ENCODE measurements at regions not wholly inside any gene's neighbourhood (a gene's known extent, or its start where the extent isn't known, plus 50 kb on each side); places are given as distances from the start of the nearest gene placed in this dataset.
A peak's percentile ranks its signal among the peaks of the same experiment; 100 is the strongest.
"Not testable (repeated sequence)": the region's sequence is repeated elsewhere in the genome, so short reads cannot be mapped to it uniquely, and the experiment has no call there.

DNA sequence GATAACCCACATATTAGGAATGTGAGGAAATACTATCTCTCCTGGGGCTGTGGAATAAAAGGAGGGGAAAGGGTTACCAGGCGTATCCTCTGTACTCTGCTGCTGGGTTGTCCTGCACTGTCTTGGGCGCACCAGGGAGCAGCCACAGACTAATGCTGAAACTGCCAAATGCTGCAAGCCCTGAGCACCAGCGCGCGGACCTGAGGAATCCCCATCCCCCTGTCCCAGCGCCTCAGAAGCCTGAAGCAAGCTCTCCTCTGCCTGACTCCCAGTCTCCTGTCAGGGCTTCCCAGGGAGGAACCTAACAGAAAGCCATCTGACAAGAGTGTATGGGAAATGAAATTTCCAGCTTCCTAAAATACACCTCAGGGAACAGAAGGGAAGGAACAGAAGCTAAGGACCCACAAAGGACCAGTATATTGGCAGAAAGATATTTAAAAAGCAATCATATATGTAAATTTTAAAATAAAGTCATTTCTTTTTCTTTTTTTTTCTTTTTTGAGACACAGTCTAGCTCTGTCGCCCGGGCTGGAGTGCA lies 158.3 kb upstream of the C2CD4B start:
- no peak overlapping the region for H3K4me3 ChIP-seq (ENCODE audit: low read depth, low read length)
- no peak for DNase-seq (ENCODE audit: low read depth, low spot score)
- POLR2A ChIA-PET = no interaction called here
- CTCF ChIA-PET = interaction anchor here (0.9 to 3.7 kb wide), 3 partner anchors 16 to 771 kb away, joined by 3 to 19 read pairs (median 3); no protein-coding TSS in a partner anchor
- TF ChIP-seq, protein P1, sequence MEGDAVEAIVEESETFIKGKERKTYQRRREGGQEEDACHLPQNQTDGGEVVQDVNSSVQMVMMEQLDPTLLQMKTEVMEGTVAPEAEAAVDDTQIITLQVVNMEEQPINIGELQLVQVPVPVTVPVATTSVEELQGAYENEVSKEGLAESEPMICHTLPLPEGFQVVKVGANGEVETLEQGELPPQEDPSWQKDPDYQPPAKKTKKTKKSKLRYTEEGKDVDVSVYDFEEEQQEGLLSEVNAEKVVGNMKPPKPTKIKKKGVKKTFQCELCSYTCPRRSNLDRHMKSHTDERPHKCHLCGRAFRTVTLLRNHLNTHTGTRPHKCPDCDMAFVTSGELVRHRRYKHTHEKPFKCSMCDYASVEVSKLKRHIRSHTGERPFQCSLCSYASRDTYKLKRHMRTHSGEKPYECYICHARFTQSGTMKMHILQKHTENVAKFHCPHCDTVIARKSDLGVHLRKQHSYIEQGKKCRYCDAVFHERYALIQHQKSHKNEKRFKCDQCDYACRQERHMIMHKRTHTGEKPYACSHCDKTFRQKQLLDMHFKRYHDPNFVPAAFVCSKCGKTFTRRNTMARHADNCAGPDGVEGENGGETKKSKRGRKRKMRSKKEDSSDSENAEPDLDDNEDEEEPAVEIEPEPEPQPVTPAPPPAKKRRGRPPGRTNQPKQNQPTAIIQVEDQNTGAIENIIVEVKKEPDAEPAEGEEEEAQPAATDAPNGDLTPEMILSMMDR (IDR thresholded peaks at IDR 0.05; ENCODE audit: insufficient read depth, low read length, missing control alignments) = no peak

DNA sequence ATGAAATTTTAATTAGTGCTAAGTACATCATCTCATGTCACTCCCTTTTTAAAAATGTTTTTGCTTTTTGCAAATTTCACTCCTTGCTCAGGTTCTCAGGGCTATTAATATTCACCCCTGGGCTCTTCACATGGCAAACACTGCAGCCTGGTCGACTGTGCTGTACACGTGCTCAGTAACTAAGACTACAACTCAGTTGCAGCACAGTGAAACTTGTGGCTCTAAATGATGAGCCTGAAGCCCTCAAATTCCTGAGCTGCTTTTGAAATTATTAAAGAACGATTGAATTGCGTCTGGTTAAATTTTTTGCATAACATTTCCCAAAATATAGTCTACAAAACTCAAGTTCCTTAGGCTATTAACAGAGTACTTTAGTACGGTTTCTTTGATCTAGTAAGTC lies 159.3 kb upstream of the C2CD4B start:
- H3K4me3 ChIP-seq (ENCODE audit: low read depth, low read length) = no peak overlapping the region
- DNase-seq (ENCODE audit: low read depth, low spot score) = peak; percentile 26
- ChIA-PET POLR2A (no interaction called here), CTCF (interaction anchor here (0.9 kb wide), 1 partner anchor 17 kb away, joined by 3 read pairs; no protein-coding TSS in a partner anchor)
- TF ChIP-seq, protein P1 (IDR thresholded peaks at IDR 0.05; ENCODE audit: insufficient read depth, low read length, missing control alignments) = no peak

DNA sequence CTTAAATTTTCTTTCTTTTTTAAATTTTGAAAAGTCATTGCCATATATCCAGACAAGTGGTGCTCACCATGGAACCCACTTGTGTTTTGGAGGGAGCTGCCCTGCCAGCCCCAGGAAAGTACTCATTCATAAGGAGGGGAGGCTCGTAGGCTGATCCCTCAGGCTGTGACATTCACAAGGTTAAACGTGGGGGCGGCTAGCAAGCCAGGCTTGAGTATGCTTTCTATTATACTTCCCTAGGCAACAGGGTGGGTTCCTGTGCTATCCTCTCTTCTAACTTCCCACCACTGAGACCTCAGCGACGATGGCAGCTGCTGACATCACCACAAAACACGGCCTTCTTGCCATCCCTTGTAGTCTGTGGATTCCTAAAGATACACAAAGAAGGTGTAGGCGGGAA lies 160.5 kb upstream of the C2CD4B start:
- DNase-seq (ENCODE audit: low read depth, low spot score) = no peak
- no peak overlapping the region for H3K4me3 ChIP-seq (ENCODE audit: low read depth, low read length)
- CTCF ChIA-PET = interaction anchor here (1.7 kb wide), 1 partner anchor 23 kb away, joined by 5 read pairs; no protein-coding TSS in a partner anchor
- POLR2A ChIA-PET = no interaction called here
- TF ChIP-seq, protein P1 (IDR thresholded peaks at IDR 0.05; ENCODE audit: insufficient read depth, low read length, missing control alignments) = no peak

DNA sequence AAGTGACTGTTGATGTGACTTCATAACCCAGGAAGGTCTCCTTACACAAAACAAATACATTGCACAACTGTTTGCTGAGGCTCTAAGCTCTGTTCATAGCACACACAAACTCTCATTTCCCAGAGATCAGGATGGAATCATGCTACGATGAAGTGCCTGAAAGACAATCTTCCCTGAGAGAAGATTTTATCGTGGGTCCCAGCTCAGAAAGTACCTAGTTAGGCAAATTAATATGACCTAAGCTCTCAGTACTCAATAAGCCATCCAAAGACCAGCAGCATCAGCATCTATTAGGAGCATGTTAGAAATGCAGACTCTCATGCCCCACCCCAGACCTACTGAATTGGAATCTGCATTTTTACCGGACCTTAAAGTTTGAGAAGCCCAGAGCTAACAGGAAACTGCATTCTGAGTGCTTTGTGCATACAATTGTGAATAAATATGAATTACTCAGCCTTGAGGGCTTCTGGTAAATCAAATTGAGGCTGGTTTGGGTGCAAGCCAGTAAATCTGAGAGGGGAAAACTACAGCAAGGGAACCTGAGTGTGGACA lies 161.5 kb upstream of the C2CD4B start:
- no peak for DNase-seq (ENCODE audit: low read depth, low spot score)
- ChIA-PET POLR2A (no interaction called here), CTCF (interaction anchor here (1.7 kb wide), 1 partner anchor 24 kb away, joined by 5 read pairs; no protein-coding TSS in a partner anchor)
- TF ChIP-seq, protein P1 (IDR thresholded peaks at IDR 0.05; ENCODE audit: insufficient read depth, low read length, missing control alignments) = no peak
- no peak overlapping the region for H3K4me3 ChIP-seq (ENCODE audit: low read depth, low read length)

DNA sequence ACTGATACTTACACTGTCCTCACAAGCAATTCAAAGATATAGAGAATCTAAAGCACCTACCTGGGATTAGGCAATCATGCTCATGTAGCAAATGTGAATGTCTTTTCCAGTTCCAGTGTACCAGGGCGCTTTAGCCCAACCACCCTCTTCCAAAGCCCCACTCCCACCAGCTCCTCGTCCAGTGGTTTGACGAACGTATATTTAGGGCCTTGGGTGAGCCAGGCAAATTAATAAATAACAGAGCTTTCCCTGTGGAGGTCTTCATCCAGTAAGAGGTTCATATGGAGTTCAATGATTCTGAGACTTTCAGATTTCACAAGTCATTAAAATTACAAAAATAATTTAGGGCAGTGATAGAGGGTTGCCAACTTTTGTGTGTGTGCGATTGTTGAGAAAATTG lies 162.3 kb upstream of the C2CD4B start:
- ChIA-PET POLR2A (no interaction called here), CTCF (no interaction called here)
- TF ChIP-seq, protein P1 (IDR thresholded peaks at IDR 0.05; ENCODE audit: insufficient read depth, low read length, missing control alignments) = no peak
- no peak overlapping the region for H3K4me3 ChIP-seq (ENCODE audit: low read depth, low read length)
- DNase-seq (ENCODE audit: low read depth, low spot score) = no peak

DNA sequence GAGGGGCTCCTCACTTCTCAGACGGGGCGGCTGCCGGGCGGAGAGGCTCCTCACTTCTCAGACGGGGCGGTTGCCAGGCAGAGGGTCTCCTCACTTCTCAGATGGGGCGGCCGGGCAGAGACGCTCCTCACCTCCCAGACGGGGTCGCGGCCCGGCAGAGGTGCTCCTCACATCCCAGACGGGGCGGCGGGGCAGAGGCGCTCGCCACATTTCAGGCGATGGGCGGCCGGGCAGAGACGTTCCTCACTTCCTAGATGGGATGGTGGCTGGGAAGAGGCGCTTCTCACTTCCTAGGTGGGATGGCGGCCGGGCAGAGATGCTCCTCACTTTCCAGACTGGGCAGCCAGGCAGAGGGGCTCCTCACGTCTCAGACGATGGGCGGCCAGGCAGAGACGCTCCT lies 167.4 kb upstream of the C2CD4B start:
- DNase-seq (ENCODE audit: low read depth, low spot score); POLR2A ChIA-PET; H3K4me3 ChIP-seq (ENCODE audit: low read depth, low read length); CTCF ChIA-PET: not testable (repeated sequence)

DNA sequence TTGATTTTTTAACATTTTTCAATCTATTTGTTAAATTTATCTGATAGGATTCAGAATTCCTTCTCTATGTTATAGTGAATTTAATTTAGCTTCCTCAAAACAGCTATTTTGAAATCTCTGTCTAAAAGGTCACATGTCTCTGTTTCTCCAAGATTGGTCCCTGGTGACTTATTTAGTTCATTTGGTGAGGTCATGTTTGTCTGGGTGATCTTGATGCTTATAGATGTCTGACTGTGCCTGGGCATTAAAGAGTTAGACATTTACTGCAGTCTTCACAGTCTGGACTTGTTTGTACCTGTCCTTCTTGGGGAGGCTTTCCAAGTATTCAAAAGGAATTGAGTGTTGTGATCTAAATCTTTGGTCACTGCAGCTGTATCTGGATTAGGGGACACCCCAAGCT lies 169.5 kb upstream of the C2CD4B start:
- POLR2A ChIA-PET = no interaction called here
- H3K4me3 ChIP-seq (ENCODE audit: low read depth, low read length) = no peak overlapping the region
- DNase-seq (ENCODE audit: low read depth, low spot score) = no peak
- TF ChIP-seq, protein P1 (IDR thresholded peaks at IDR 0.05; ENCODE audit: insufficient read depth, low read length, missing control alignments) = no peak
- CTCF ChIA-PET = interaction anchor here (0.9 to 1.2 kb wide), 2 partner anchors 11 to 408 kb away, joined by 3 to 4 read pairs; no protein-coding TSS in a partner anchor
